HCT116 (cell line): ENCODE measurements at regions not wholly inside any gene's neighbourhood (a gene's known extent, or its start where the extent isn't known, plus 50 kb on each side); places are given as distances from the start of the nearest gene placed in this dataset.
"Not testable (repeated sequence)": the region's sequence is repeated elsewhere in the genome, so short reads cannot be mapped to it uniquely, and the experiment has no call there.

Experiments used
- CEBPB ChIP-seq: IDR thresholded peaks from 2 replicates; pipeline ENCODE4 v1.6.1; 2012; ENCODE audit warnings: low read depth
- EGR1 ChIP-seq: IDR thresholded peaks from 2 replicates; pipeline ENCODE4 v1.6.1; 2012; ENCODE audit warnings: low read depth
- EZH2 ChIP-seq: fragments of 200-600 bp; sonication (generic); IDR thresholded peaks from 2 replicates; pipeline ENCODE4 v1.6.1; 2017; ENCODE audit warnings: antibody characterized with exemption, mixed run types
- EZH2phosphoT487 ChIP-seq: fragments of 200-600 bp; IDR thresholded peaks from 2 replicates; pipeline ENCODE4 v1.6.1; 2018; ENCODE audit warnings: antibody characterized with exemption, borderline replicate concordance
- JUND ChIP-seq: IDR thresholded peaks from 2 replicates; pipeline ENCODE4 v1.6.1; 2012
- POLR2A ChIP-seq: IDR thresholded peaks from 2 replicates; pipeline ENCODE4 v1.7.0; 2011; ENCODE audit warnings: borderline replicate concordance; ENCODE audit not compliant: insufficient read depth, insufficient read length; ENCODE audit errors: extremely low read depth
- POLR2AphosphoS5 ChIP-seq: IDR thresholded peaks from 2 replicates; pipeline ENCODE4 v1.6.1; 2011; ENCODE audit warnings: mild to moderate bottlenecking, low read depth, low read length, moderate library complexity
- RAD21 ChIP-seq: IDR thresholded peaks from 2 replicates; pipeline ENCODE4 v1.6.1; 2012; ENCODE audit warnings: low read depth, mild to moderate bottlenecking
- SIN3A ChIP-seq: IDR thresholded peaks from 2 replicates; pipeline ENCODE4 v1.6.1; 2012; ENCODE audit warnings: low read depth
- SP1 ChIP-seq: IDR thresholded peaks from 2 replicates; pipeline ENCODE4 v1.6.1; 2012; ENCODE audit warnings: low read depth
- ZNF274 ChIP-seq: fragments of 200-500 bp; sonication (Bioruptor generic); IDR thresholded peaks from 2 replicates; pipeline ENCODE4 v1.6.1; 2014; ENCODE audit warnings: mild to moderate bottlenecking, low read depth, low read length, inconsistent platforms
- TF ChIP-seq, protein P1 (sequence below), 3 experiments: fragments of 200-600 bp in 1 of 3; sonication (generic) in 1 of 3; IDR thresholded peaks in 2 of 3; conservative IDR thresholded peaks in 1 of 3; 2 replicates each; pipeline ENCODE4 v1.5.1; 2012 to 2017; ENCODE audit warnings: low read depth in 2 of 3, low read length in 2 of 3, antibody characterized with exemption in 1 of 3, borderline replicate concordance in 1 of 3, control low read depth in 1 of 3, mild to moderate bottlenecking in 1 of 3, mixed read lengths in 1 of 3, mixed run types in 1 of 3, moderate library complexity in 1 of 3; ENCODE audit not compliant: insufficient read depth in 1 of 3
- TF ChIP-seq, protein P2 (sequence below): IDR thresholded peaks from 2 replicates; pipeline ENCODE4 v1.6.1; 2012
- TF ChIP-seq, protein P3 (sequence below): IDR thresholded peaks from 2 replicates; pipeline ENCODE4 v1.6.1; 2012; ENCODE audit warnings: low read depth

DNA sequence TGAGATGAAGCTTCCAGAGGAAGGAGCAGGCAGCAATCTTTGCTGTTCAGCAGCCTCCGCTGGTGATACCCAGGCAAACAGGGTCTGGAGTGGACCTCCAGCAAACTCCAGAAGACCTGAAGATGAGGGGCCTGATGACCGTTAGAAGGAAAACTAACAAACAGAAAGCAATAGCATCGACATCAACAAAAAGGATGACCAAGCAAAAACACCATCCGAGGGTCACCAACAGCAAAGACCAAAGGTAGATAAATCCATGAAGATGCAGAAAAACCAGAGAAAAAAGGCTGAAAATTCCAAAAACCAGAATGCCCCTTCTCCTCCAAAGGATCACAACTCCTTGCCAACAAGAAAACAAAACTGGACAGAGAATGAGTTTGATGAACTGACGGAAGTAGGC, 235.9 kb upstream of the NSMCE3 start:
- TF ChIP-seq EZH2, JUND, RAD21, POLR2A, ZNF274, CEBPB, POLR2AphosphoS5, EZH2phosphoT487, EGR1, SP1, SIN3A: not testable (repeated sequence)
- TF ChIP-seq, protein P1, sequence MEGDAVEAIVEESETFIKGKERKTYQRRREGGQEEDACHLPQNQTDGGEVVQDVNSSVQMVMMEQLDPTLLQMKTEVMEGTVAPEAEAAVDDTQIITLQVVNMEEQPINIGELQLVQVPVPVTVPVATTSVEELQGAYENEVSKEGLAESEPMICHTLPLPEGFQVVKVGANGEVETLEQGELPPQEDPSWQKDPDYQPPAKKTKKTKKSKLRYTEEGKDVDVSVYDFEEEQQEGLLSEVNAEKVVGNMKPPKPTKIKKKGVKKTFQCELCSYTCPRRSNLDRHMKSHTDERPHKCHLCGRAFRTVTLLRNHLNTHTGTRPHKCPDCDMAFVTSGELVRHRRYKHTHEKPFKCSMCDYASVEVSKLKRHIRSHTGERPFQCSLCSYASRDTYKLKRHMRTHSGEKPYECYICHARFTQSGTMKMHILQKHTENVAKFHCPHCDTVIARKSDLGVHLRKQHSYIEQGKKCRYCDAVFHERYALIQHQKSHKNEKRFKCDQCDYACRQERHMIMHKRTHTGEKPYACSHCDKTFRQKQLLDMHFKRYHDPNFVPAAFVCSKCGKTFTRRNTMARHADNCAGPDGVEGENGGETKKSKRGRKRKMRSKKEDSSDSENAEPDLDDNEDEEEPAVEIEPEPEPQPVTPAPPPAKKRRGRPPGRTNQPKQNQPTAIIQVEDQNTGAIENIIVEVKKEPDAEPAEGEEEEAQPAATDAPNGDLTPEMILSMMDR (IDR thresholded peaks at IDR 0.05 in 2 of 3, conservative IDR thresholded peaks at IDR 0.05 in 1 of 3; ENCODE audit: borderline replicate concordance in 1 of 3, insufficient read depth in 1 of 3, low read depth in 2 of 3, low read length in 2 of 3), result not testable (repeated sequence)
- TF ChIP-seq, protein P2, sequence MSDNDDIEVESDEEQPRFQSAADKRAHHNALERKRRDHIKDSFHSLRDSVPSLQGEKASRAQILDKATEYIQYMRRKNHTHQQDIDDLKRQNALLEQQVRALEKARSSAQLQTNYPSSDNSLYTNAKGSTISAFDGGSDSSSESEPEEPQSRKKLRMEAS, result not testable (repeated sequence)
- TF ChIP-seq, protein P3, sequence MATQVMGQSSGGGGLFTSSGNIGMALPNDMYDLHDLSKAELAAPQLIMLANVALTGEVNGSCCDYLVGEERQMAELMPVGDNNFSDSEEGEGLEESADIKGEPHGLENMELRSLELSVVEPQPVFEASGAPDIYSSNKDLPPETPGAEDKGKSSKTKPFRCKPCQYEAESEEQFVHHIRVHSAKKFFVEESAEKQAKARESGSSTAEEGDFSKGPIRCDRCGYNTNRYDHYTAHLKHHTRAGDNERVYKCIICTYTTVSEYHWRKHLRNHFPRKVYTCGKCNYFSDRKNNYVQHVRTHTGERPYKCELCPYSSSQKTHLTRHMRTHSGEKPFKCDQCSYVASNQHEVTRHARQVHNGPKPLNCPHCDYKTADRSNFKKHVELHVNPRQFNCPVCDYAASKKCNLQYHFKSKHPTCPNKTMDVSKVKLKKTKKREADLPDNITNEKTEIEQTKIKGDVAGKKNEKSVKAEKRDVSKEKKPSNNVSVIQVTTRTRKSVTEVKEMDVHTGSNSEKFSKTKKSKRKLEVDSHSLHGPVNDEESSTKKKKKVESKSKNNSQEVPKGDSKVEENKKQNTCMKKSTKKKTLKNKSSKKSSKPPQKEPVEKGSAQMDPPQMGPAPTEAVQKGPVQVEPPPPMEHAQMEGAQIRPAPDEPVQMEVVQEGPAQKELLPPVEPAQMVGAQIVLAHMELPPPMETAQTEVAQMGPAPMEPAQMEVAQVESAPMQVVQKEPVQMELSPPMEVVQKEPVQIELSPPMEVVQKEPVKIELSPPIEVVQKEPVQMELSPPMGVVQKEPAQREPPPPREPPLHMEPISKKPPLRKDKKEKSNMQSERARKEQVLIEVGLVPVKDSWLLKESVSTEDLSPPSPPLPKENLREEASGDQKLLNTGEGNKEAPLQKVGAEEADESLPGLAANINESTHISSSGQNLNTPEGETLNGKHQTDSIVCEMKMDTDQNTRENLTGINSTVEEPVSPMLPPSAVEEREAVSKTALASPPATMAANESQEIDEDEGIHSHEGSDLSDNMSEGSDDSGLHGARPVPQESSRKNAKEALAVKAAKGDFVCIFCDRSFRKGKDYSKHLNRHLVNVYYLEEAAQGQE, result not testable (repeated sequence)
